Eye (tissue), 1 donor: ENCODE measurements at regions not wholly inside any gene's neighbourhood (a gene's known extent, or its start where the extent isn't known, plus 50 kb on each side); places are given as distances from the start of the nearest gene placed in this dataset.
A peak's percentile ranks its signal among the peaks of the same experiment; 100 is the strongest.

ENCODE experiments used
- DNase-seq: peaks from one replicate; pipeline ENCODE4 v3.0.0-alpha.2; 2015

- no peak for DNase-seq
These were observed 351.9 kb downstream of the SEC14L1 start for GRCh38 chr17:77492446-77493237.

GRCh38 chr17:77493238-77493820 lies 352.6 kb downstream of the SEC14L1 start:
- DNase-seq = no peak

- DNase-seq = no peak
These were observed 353.3 kb downstream of the SEC14L1 start for GRCh38 chr17:77493901-77494663.

- peak; percentile 91 for DNase-seq
These were observed 354.1 kb downstream of the SEC14L1 start for GRCh38 chr17:77494664-77495435.

GRCh38 chr17:77495575-77495974 lies 354.8 kb downstream of the SEC14L1 start:
- DNase-seq = no peak

GRCh38 chr17:77496401-77496801 lies 355.6 kb downstream of the SEC14L1 start:
- DNase-seq = no peak

GRCh38 chr17:77496831-77497577 lies 356.2 kb downstream of the SEC14L1 start:
- no peak for DNase-seq

GRCh38 chr17:77497578-77497934 lies 356.8 kb downstream of the SEC14L1 start:
- no peak for DNase-seq

- no peak for DNase-seq
These were observed 357.4 kb downstream of the SEC14L1 start for GRCh38 chr17:77498091-77498741.

- no peak for DNase-seq
These were observed 358.3 kb downstream of the SEC14L1 start for GRCh38 chr17:77498791-77499698.

GRCh38 chr17:77499699-77500435 lies 359.1 kb downstream of the SEC14L1 start:
- no peak for DNase-seq

- no peak for DNase-seq
These were observed 360.4 kb downstream of the SEC14L1 start for GRCh38 chr17:77501101-77501566.

- no peak for DNase-seq
These were observed 361.2 kb downstream of the SEC14L1 start for GRCh38 chr17:77501751-77502625.

GRCh38 chr17:77502626-77503292 lies 362.0 kb downstream of the SEC14L1 start:
- no peak for DNase-seq

- no peak for DNase-seq
These were observed 362.5 kb downstream of the SEC14L1 start for GRCh38 chr17:77503293-77503655.

GRCh38 chr17:77503916-77504651 lies 363.3 kb downstream of the SEC14L1 start:
- DNase-seq = no peak

GRCh38 chr17:77504652-77505155 lies 363.9 kb downstream of the SEC14L1 start:
- DNase-seq = no peak
